A549 (cell line): ENCODE measurements at regions not wholly inside any gene's neighbourhood (a gene's known extent, or its start where the extent isn't known, plus 50 kb on each side); places are given as distances from the start of the nearest gene placed in this dataset.
A peak's percentile ranks its signal among the peaks of the same experiment; 100 is the strongest.

Experiments
- ATAC-seq, 2 experiments: fragments of 200-7000 bp in 1 of 2; fragments of >200 bp in 1 of 2; cut with Nextera tagmentation in 1 of 2; cut with Tn5 transposase in 1 of 2; 3 replicates each; pipeline versions ENCODE4 v1.8.0 to v1.9.1; 2018 to 2020; ENCODE audit warnings: mild to moderate bottlenecking in 1 of 2, moderate library complexity in 1 of 2
- CTCF ChIA-PET: fragments of 300-600 bp; sonication (Branson Sonifier 250); formaldehyde crosslinking; extraction: SDS; loops from one replicate; lab custom pipeline; 2021; ENCODE audit warnings: antibody characterized with exemption, inconsistent platforms; lab: Yijun Ruan, JAX
- POLR2A ChIA-PET: fragments of 350-600 bp; formaldehyde crosslinking; extraction: SDS; loops from one replicate; lab custom pipeline; 2021; ENCODE audit warnings: antibody characterized with exemption, inconsistent platforms; lab: Yijun Ruan, JAX
- DNase-seq, 2 experiments: peaks; one replicate each; pipeline versions ENCODE4 v3.0.0 to v3.0.0-alpha.2; 2011 to 2016; ENCODE audit warnings: low read depth in 1 of 2, low spot score in 1 of 2
- FAIRE-seq: peaks from 2 replicates; lab custom pipeline; 2011; peaks lifted over from hg19 to GRCh38; lab: Jason Lieb, UNC
- H3K27ac ChIP-seq, 2 experiments: fragments of >200 bp; sonication (Bioruptor Twin); formaldehyde crosslinking; 3 replicates each; pipeline ENCODE4 v1.5.1; 2016 to 2017
- H3K4me1 ChIP-seq: fragments of >200 bp; sonication (Bioruptor Twin); formaldehyde crosslinking; 3 replicates; pipeline ENCODE4 v1.6.1; 2016
- H3K4me2 ChIP-seq: fragments of >200 bp; sonication (Bioruptor Twin); formaldehyde crosslinking; 3 replicates; pipeline ENCODE4 v1.6.1; 2016
- H3K4me3 ChIP-seq: fragments of >200 bp; sonication (Bioruptor Twin); formaldehyde crosslinking; 3 replicates; pipeline ENCODE4 v1.5.1; 2016
- H3K9me3 ChIP-seq: fragments of >200 bp; sonication (Bioruptor Twin); formaldehyde crosslinking; 3 replicates; pipeline ENCODE4 v1.6.1; 2016
- BHLHE40 ChIP-seq: IDR thresholded peaks from 2 replicates; pipeline ENCODE4 v1.6.1; 2012; ENCODE audit warnings: low read depth, low read length, inconsistent platforms
- CBX8 ChIP-seq: fragments of 200-600 bp; sonication (generic); IDR thresholded peaks from 2 replicates; pipeline ENCODE4 v1.6.1; 2016
- E2F6 ChIP-seq: IDR thresholded peaks from 2 replicates; pipeline ENCODE4 v1.6.1; 2012; ENCODE audit warnings: low read depth, borderline replicate concordance
- EHF ChIP-seq: fragments of 250-450 bp; sonication (Bioruptor Pico); IDR thresholded peaks from 2 replicates; pipeline ENCODE4 v1.5.0; 2020; ENCODE audit warnings: mild to moderate bottlenecking
- ELK1 ChIP-seq: fragments of 150-350 bp; IDR thresholded peaks from 2 replicates; pipeline ENCODE4 v1.6.1; 2014; ENCODE audit warnings: low read depth, mild to moderate bottlenecking, low read length
- FOSB ChIP-seq: fragments of 250-450 bp; sonication (Bioruptor Pico); IDR thresholded peaks from 2 replicates; pipeline ENCODE4 v1.5.0; 2020; ENCODE audit warnings: mild to moderate bottlenecking, moderate library complexity
- GATA3 ChIP-seq: IDR thresholded peaks from 2 replicates; pipeline ENCODE4 v1.6.1; 2012; ENCODE audit warnings: borderline replicate concordance
- HES2 ChIP-seq: fragments of >200 bp; sonication (Bioruptor Twin); formaldehyde crosslinking; IDR thresholded peaks from 2 replicates; pipeline ENCODE4 v1.6.1; 2016
- HOXA7 ChIP-seq: fragments of 250-450 bp; sonication (Bioruptor Pico); IDR thresholded peaks from 2 replicates; pipeline ENCODE4 v1.5.0; 2020; ENCODE audit warnings: mild to moderate bottlenecking, moderate library complexity
- HOXB13 ChIP-seq: fragments of 250-450 bp; sonication (Bioruptor Pico); IDR thresholded peaks from 2 replicates; pipeline ENCODE4 v1.5.0; 2020; ENCODE audit warnings: low read depth, mild to moderate bottlenecking, moderate library complexity
- HOXB5 ChIP-seq: fragments of 250-450 bp; sonication (Bioruptor Pico); IDR thresholded peaks from 2 replicates; pipeline ENCODE4 v1.5.0; 2020; ENCODE audit warnings: mild to moderate bottlenecking, moderate library complexity
- JUNB ChIP-seq: fragments of >200 bp; sonication (Bioruptor Twin); formaldehyde crosslinking; IDR thresholded peaks from 2 replicates; pipeline ENCODE4 v1.6.1; 2016
- KDM1A ChIP-seq: fragments of 200-600 bp; sonication (generic); IDR thresholded peaks from 2 replicates; pipeline ENCODE4 v1.6.1; 2016; ENCODE audit warnings: low read depth, mild to moderate bottlenecking
- MAFK ChIP-seq: fragments of 450-650 bp; IDR thresholded peaks from 2 replicates; pipeline ENCODE4 v1.6.1; 2014; ENCODE audit not compliant: partially characterized antibody
- NPAS2 ChIP-seq: fragments of 250-450 bp; sonication (Bioruptor Pico); IDR thresholded peaks from 2 replicates; pipeline ENCODE4 v1.8.0; 2022; ENCODE audit warnings: mild to moderate bottlenecking, moderate library complexity, borderline replicate concordance
- NR3C1 ChIP-seq: fragments of >200 bp; sonication (Bioruptor Twin); formaldehyde crosslinking; IDR thresholded peaks from 3 replicates; pipeline ENCODE4 v1.6.1; 2017
- PHF8 ChIP-seq: fragments of 200-600 bp; sonication (generic); IDR thresholded peaks from 2 replicates; pipeline ENCODE4 v1.6.1; 2016; ENCODE audit warnings: low read depth, mild to moderate bottlenecking, antibody characterized with exemption, moderate library complexity, borderline replicate concordance
- POLR2AphosphoS2 ChIP-seq: conservative IDR thresholded peaks from 2 replicates; pipeline ENCODE4 v1.6.1; 2012; ENCODE audit warnings: low read length, improper control_type of control experiment, inconsistent platforms
- RCOR1 ChIP-seq: fragments of 150-350 bp; IDR thresholded peaks from 2 replicates; pipeline ENCODE4 v1.6.1; 2014; ENCODE audit warnings: antibody characterized with exemption, low read length, low read depth
- REST ChIP-seq: fragments of 200-600 bp; sonication (generic); IDR thresholded peaks from 2 replicates; pipeline ENCODE4 v1.6.1; 2016; ENCODE audit warnings: antibody characterized with exemption, mild to moderate bottlenecking, moderate library complexity
- SREBF2 ChIP-seq: fragments of 450-650 bp; IDR thresholded peaks from 2 replicates; pipeline ENCODE4 v1.6.1; 2014; ENCODE audit warnings: mild to moderate bottlenecking, moderate library complexity
- ZC3H11A ChIP-seq: fragments of 450-650 bp; IDR thresholded peaks from 2 replicates; pipeline ENCODE4 v1.6.1; 2014; ENCODE audit warnings: antibody characterized with exemption, mild to moderate bottlenecking
- ZNF302 ChIP-seq: fragments of 250-450 bp; sonication (Bioruptor Pico); IDR thresholded peaks from 2 replicates; pipeline ENCODE4 v1.9.0; 2021; ENCODE audit warnings: inconsistent platforms, mild to moderate bottlenecking, moderate library complexity
- WGBS: methylation state at CpG from one replicate; pipeline ENCODE4 v1.1.6; 2017; ENCODE audit errors: missing lambda C conversion rate; 5-methylcytosine and 5-hydroxymethylcytosine counted together

GRCh38 chr4:152104356-152104755 lies 343.5 kb upstream of the GATB start:
- H3K4me2 ChIP-seq, result no peak overlapping the region
- ATAC-seq (no peak), FAIRE-seq (no peak), DNase-seq (no peak)
- H3K27ac ChIP-seq, result peak overlapping the region in 1 of 2 experiments; percentile 87; a peak in 3 of 6 replicates
- peaks cover 54% of the 10 kb centered on the region for H3K4me1 ChIP-seq
- ChIA-PET CTCF (no interaction called here), POLR2A (no interaction called here)
- WGBS, result 100% methylated on average over 8 of the region's 8 CpGs
- H3K4me3 ChIP-seq, result no peak overlapping the region
- TF ChIP-seq RCOR1, result no peak
- no peak for TF ChIP-seq MAFK
- TF ChIP-seq POLR2AphosphoS2, result no peak
- no peak for TF ChIP-seq JUNB
- TF ChIP-seq ZC3H11A, result no peak
- no peak for TF ChIP-seq CBX8
- no peak for TF ChIP-seq NPAS2
- no peak for TF ChIP-seq PHF8
- TF ChIP-seq HOXB13, result no peak
- no peaks in the 10 kb centered on the region for H3K9me3 ChIP-seq

- Histone ChIP-seq H3K4me1 (peaks cover 54% of the 10 kb centered on the region), H3K4me2 (peak overlapping the region; percentile 60)
- 0 out of 6 replicates have a peak, but pooled peaks of 1 of the 2 experiments have one; percentile 16 for ATAC-seq
- TF ChIP-seq HES2 (no peak), EHF (no peak), ELK1 (no peak), ZC3H11A (no peak), CBX8 (no peak), NPAS2 (no peak), GATA3 (no peak), BHLHE40 (no peak), FOSB (CRISPR knock-in tag) (no peak), KDM1A (no peak), REST (no peak), NR3C1 (no peak), SREBF2 (no peak), ZNF302 (CRISPR knock-in tag) (no peak), E2F6 (no peak), HOXB5 (CRISPR knock-in tag) (no peak), MAFK (no peak), HOXB13 (no peak), HOXA7 (CRISPR knock-in tag) (no peak)
- TF ChIP-seq, all 56 proteins: peak for 0
- FAIRE-seq, result no peak
- 66% methylated on average over 8 of the region's 8 CpGs for WGBS
- Histone ChIP-seq H3K27ac (peak overlapping the region in 1 of 2 experiments; percentile 87; a peak in 3 of 6 replicates), H3K4me3 (no peak overlapping the region), H3K9me3 (no peaks in the 10 kb centered on the region)
- ChIA-PET CTCF (interaction anchor here (1.0 kb wide), 1 partner anchor 19 kb away, joined by 3 read pairs; no protein-coding TSS in a partner anchor), POLR2A (no interaction called here)
- no peak for DNase-seq
Observed at GRCh38 chr4:152103181-152103901, 342.5 kb upstream of the GATB start.
